Cerebellar nuclear complex (tissue), 1 donor: ENCODE measurements at regions not wholly inside any gene's neighbourhood (a gene's known extent, or its start where the extent isn't known, plus 50 kb on each side); places are given as distances from the start of the nearest gene placed in this dataset.
"Not testable (repeated sequence)": the region's sequence is repeated elsewhere in the genome, so short reads cannot be mapped to it uniquely, and the experiment has no call there.

ENCODE experiments used
- DNase-seq, 2 experiments: peaks; one replicate each; lab custom pipeline; 2025; lab: John Stamatoyannopoulos, UW

DNA sequence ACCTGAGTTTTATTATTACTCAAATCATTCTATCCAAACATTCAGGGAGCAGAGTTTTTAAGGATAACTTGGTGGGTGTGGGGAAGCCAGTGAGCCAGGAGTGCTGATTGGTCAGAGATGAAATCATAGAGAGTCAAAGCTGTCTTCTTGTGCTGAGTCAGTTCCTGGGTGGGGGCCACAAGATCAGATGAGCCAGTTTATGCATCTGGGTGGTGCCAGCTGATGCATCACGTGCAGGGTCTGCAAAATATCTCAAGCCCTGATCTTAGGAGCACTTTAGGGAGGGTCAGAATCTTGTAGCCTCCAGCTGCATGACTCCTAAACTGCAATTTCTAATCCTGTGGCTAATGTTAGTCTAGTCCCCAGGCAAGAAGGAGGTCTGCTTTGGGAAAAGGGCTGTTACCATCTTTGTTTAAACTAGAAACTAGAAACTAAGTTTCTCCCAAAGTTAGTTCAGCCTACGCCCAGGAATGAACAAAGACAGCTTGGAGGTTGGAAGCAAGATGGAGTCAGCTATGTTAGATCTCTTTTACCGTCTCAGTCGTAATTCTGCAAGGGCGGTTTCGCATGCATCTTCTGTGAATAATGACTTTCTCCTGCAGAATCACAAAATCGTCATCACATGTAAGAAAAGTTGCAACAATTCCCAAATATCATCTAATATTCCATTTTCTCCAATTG, 97.5 kb downstream of the ZNF664 start:
- DNase-seq: not testable (repeated sequence)

- DNase-seq: no peak
Measured at GRCh38 chr12:124071075-124071443, 98.0 kb downstream of the ZNF664 start.

DNA sequence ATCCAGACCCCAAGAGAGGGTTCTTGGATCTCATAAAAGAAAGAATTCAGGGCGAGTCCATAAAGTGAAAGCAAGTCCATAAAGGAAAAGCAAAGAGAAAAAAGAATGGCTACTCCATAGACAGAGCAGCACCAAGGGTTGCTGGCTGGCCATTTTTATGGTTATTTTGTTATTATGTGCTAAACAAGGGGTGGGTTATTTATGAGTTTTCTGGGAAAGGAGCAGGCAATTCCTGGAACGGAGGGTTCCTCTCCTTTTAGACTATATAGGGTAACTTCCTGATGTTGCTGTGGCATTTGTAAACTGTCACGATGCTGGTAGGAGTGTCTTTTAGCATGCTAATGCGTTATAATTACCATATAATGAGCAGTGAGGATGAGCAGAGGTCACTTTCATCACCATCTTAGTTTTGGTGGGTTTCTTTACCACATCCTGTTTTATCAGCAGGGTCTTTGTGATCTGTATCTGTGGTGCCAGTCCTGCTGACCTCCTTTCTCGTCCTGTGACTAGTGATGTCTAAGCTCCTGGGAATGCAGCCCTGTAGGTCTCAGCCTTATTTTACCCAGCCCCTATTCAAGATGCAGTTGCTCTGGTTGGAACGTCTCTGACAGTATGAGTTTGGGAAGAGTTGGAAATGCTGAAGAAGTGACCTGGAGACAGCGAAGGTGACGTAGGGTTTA, 100.5 kb downstream of the ZNF664 start:
- no peak for DNase-seq

GRCh38 chr12:124075841-124076240, 102.8 kb downstream of the ZNF664 start:
- no peak for DNase-seq

- DNase-seq: no peak
Measured at GRCh38 chr12:124077701-124078100, 104.7 kb downstream of the ZNF664 start.

DNA sequence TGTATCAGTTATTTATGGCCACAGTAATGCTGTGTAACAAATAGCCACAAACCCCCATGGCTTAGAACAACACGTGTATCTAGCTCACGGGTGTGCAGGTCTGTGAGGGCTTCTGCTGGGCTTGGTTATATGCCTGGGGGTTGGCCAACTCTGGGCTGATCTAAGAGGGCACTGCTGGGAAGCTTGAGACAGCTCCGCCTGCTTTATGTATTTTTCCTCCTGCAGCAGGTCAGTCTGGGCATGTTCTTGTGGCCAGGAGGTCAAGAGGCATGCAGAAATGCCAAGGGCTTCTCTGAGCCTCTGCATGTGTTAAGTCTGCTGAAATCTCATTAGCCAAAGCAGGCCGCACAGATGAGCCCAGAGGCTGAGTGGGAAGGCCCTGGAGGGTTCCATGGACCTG, 105.8 kb downstream of the ZNF664 start:
- no peak for DNase-seq

GRCh38 chr12:124080649-124081048, 107.6 kb downstream of the ZNF664 start:
- DNase-seq: no peak

DNA sequence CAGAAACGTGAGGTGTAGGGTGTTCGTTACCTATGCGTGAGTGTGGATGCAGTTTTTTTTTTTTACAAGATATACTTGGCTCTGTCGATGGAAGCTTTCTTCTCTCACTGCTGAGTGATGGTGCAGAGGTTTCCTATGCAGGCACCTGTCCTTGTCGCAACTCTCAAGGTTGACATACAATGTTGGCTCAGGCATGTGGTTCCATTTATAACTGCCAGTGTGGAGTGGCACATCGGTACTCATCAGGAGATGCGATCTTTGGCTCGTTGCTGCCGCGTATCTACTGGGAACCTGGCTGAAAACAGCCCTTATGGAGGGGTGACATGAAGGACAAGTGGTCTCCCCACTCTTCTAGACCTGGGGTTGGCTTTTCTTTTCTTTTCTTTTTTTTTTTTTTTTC, 109.0 kb downstream of the ZNF664 start:
- DNase-seq: no peak

- no peak for DNase-seq
Measured at GRCh38 chr12:124082687-124083086, 109.7 kb downstream of the ZNF664 start.

- DNase-seq: no peak
Measured at GRCh38 chr12:124083708-124084107, 110.7 kb downstream of the ZNF664 start.

- no peak for DNase-seq
Measured at GRCh38 chr12:124085419-124086296, 112.6 kb downstream of the ZNF664 start.

GRCh38 chr12:124086299-124086898, 113.4 kb downstream of the ZNF664 start:
- no peak for DNase-seq

DNA sequence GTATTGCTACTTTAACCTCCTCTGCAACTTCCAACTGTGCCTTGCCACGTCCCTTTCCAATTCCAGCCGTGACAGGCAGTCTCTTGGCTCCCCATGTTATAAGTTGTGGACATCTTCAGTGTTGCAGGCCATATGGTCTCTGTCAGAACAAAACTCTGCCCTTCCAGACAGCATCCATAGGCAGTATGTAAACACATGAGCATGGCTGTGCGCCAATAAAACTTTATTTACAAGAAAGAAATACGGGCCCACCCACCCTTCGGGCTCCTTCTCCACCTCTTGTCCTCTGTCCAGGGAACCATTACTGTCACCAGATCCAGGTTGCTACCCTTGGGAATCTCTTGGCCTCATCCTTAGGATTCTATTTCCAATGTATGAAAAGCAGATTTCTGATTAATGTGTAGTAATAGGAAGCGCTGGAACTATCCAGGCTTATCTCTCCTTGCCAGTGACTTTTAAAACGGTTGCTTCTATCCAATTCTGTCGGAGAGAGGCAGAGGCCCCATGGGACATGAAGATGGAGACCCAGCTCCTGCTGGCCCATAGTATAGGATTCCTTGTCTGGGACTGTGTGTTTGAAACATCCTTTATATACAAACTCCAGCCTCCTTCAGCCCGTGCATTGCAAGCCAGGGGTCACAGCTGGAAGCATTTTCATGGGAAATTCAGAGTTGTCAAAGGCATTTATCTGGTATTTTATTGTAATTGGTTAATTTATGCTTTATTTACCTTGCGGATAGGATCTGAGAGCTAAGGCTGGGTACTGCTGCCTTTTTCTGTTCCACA, 114.4 kb downstream of the ZNF664 start:
- DNase-seq: no peak

GRCh38 chr12:124088217-124088907, 115.3 kb downstream of the ZNF664 start:
- peak in 1 of 2 experiments; percentile 11 for DNase-seq

- DNase-seq: not testable (repeated sequence)
Measured at GRCh38 chr12:124089181-124089914, 116.3 kb downstream of the ZNF664 start.

DNA sequence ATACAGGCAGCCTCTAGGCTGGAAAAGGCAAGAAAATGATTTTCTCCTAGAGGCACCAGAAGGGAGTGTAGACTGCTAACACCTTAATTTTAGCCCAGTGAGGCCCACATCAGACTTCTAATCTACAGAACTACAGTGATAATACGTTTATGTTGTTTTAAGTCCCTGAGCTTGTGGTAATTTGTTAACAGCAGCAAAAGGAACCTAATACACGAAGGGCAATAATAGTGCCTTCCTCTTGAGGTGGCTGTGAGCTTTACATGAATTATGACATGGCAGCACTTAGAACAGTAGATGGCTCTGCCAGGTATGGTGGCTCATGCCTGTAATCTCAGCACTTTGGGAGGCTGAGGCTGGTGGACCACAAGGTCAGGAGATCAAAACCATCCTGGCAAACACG, 118.8 kb downstream of the ZNF664 start:
- no peak for DNase-seq

DNA sequence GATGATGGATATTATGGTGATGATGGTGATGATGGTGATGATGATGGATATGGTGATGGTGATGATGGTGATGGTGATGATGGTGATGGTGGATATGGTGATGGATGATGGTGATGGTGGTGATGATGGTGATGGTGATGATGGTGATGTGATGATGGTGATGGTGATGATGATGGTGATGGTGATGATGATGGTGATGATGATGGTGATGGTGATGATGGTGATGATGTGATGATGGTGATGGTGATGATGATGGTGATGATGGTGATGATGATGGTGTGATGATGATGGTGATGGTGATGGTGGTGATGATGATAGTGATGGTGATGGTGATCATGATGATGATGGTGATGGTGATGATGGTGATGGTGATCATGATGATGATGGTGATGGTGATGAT, 119.5 kb downstream of the ZNF664 start:
- DNase-seq: not testable (repeated sequence)

- DNase-seq: no peak
Measured at GRCh38 chr12:124093297-124093696, 120.3 kb downstream of the ZNF664 start.

- DNase-seq: no peak
Measured at GRCh38 chr12:124094188-124094587, 121.2 kb downstream of the ZNF664 start.

DNA sequence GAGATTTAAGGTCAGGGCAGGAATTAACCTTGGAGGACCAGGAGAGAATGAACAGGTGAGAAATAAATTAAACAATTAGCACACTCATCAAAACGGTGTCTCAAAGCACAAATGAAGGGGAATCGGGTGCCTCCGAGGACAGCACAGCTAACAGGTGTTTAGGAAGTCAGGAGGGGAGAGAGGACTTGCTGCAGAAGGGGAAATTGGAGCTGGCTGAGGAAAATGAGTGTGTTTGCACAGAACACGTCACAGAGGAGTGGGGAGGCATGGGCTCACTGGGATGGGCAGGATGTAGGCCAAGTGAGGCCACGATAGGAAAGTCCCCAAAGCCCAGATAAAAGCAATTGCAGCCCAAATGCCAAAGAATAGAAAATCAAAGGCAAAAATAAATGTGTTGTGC, 121.7 kb downstream of the ZNF664 start:
- DNase-seq: no peak
